GM12872 (cell line): ENCODE measurements at regions not wholly inside any gene's neighbourhood (a gene's known extent, or its start where the extent isn't known, plus 50 kb on each side); places are given as distances from the start of the nearest gene placed in this dataset.

Experiments used
- CTCF ChIP-seq: IDR thresholded peaks from 3 replicates; pipeline ENCODE4 v1.5.1; 2011; ENCODE audit warnings: low read depth, mild to moderate bottlenecking, low read length, moderate library complexity; ENCODE audit not compliant: insufficient read depth

GRCh38 chr21:35153671-35154070 lies 104.6 kb upstream of the RUNX1 start:
- TF ChIP-seq CTCF = no peak

- TF ChIP-seq CTCF = no peak
Observed at GRCh38 chr21:35150562-35151226, 101.6 kb upstream of the RUNX1 start.

- TF ChIP-seq CTCF = no peak
Observed at GRCh38 chr21:35149698-35150097, 100.6 kb upstream of the RUNX1 start.

DNA sequence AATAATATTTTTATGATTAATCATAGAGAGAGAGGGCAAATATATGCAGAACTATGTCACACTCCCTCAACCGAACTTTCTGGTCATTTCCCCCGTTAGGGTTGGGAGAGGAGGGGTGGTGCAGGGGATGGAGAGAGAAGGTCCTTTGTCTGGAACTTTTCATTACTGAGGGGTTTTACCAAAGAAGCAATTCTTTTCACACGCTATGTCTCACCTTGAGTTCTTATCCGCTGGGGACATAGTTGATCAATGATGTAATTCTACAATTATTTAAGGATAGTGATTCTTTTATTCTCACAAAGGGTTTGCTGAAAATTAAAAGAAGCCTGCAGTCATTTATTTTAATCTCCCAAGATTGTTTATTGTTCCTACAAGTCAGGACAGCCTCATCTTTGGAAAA lies 98.3 kb upstream of the RUNX1 start:
- no peak for TF ChIP-seq CTCF

- no peak for TF ChIP-seq CTCF
Observed at GRCh38 chr21:35145626-35146233, 96.6 kb upstream of the RUNX1 start.

DNA sequence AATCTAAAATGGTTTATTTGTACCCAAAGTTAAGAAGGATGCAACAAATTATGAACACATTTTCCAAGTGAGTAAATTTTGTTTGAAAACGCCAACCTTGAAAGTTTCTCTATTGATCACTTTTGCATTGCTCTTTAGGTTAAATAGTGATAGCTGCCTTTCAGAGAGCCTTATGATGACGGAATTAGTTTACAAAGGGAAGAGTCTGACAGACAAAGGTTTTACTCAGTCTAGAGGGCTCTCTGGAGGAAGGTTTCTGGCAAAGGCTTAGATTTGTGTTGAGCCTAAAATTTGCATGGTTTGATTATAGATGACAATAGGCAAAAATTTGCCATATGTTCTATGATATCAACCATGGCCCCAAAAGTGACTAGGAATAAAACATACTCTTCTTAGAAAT lies 95.9 kb upstream of the RUNX1 start:
- TF ChIP-seq CTCF = no peak

DNA sequence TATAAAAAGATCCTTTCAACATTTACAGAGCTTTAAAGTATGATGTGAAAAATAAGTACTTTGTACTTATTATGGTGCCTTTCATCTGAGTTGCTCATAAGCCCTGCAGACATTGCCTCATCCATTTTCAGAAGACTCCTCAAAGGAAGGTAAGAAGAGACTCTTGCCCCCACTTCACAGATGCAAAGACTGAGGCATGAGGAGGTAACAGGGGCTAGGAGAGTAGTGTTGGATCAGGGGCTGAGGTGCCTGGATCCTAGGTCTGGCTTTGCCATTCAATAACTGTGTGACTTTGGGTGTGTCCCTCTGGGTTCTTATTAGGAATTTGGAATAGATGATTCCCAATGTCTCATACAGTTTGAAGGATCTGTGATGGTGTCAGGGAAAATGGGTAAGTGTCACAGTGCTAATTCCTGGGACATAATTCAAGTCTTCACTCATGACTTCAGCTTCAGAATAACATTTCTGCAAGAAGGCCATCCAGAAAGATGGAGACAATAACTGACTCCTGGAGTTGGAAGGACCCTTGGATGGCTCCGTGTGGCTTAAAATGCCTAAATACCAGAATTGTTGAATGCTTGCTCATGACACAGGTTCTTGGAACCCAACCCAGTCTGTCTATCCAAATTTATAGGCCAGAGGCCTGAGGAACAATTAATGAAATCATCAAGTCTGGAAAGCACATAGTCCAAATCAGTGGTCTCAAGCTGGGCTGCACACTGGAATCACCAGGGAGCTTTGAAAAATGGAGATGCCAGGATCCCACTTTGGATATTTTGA lies 93.1 kb upstream of the RUNX1 start:
- no peak for TF ChIP-seq CTCF
